Mesothelial cell of epicardium (in vitro differentiated cells): ENCODE measurements at regions not wholly inside any gene's neighbourhood (a gene's known extent, or its start where the extent isn't known, plus 50 kb on each side); places are given as distances from the start of the nearest gene placed in this dataset.

Source experiments
- DNase-seq, 2 experiments: peaks; one replicate each; pipeline ENCODE4 v3.0.0; 2021; ENCODE audit warnings: low spot score in 2 of 2; ENCODE audit not compliant: unreplicated experiment in 2 of 2
- H3K27ac Mint-ChIP-seq: 2 replicates; pipeline ENCODE4 v1.8.0; 2021; ENCODE audit warnings: mixed read lengths
- H3K27me3 Mint-ChIP-seq: 2 replicates; pipeline ENCODE4 v1.8.0; 2021; ENCODE audit warnings: low read depth, mixed read lengths
- H3K36me3 Mint-ChIP-seq: 2 replicates; pipeline ENCODE4 v1.8.0; 2021; ENCODE audit warnings: mixed read lengths
- H3K4me1 Mint-ChIP-seq: 2 replicates; pipeline ENCODE4 v1.8.0; 2021; ENCODE audit warnings: mixed read lengths
- H3K4me3 Mint-ChIP-seq: 2 replicates; pipeline ENCODE4 v1.8.0; 2021; ENCODE audit warnings: mild to moderate bottlenecking, moderate library complexity, mixed read lengths
- H3K9me3 Mint-ChIP-seq: 2 replicates; pipeline ENCODE4 v1.8.0; 2021; ENCODE audit warnings: mixed read lengths
- CTCF ChIP-seq: fragments of 200-600 bp; sonication (generic); IDR thresholded peaks from one replicate; pipeline ENCODE4 v1.5.0; 2021; ENCODE audit warnings: antibody characterized with exemption; ENCODE audit not compliant: unreplicated experiment

- Mint-ChIP-seq H3K27me3 (no peaks in the 10 kb centered on the region), H3K4me3 (no peak overlapping the region)
- peak; percentile 88 for TF ChIP-seq CTCF
These were observed 148.9 kb upstream of the GBE1 start for GRCh38 chr3:81910244-81910852.

DNA sequence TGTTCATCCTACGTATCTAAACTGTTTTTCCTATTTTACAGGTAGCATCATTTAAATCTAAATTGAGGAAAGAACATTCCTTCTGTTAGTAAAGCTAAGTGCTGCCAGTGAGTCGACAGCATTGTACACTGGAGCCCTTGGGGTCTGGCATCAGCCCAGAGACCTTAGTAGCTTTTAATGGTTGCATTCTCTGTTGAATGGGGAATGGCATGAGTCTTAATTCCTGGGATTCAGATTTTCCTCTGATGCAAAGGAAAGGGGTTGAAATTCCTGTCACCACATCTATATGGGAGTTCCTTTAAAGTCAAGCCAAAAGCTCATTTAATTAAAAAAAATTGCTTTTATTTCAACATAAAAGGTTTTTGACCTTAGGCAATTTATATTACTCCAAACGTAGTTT is 148.4 kb upstream of the GBE1 start:
- peak overlapping the region; percentile 41 for H3K27ac Mint-ChIP-seq
- no peak overlapping the region for H3K4me3 Mint-ChIP-seq
- H3K9me3 Mint-ChIP-seq: no peaks in the 10 kb centered on the region
- H3K36me3 Mint-ChIP-seq: no peaks in the 10 kb centered on the region
- no peaks in the 10 kb centered on the region for H3K27me3 Mint-ChIP-seq
- DNase-seq: no peak
- peaks cover 14% of the 10 kb centered on the region for H3K4me1 Mint-ChIP-seq
- no peak for TF ChIP-seq CTCF

More at GRCh38 chr3:81910244-81910852, 148.9 kb upstream of the GBE1 start:
- no peaks in the 10 kb centered on the region for H3K36me3 Mint-ChIP-seq
- peaks cover 18% of the 10 kb centered on the region for H3K4me1 Mint-ChIP-seq
- no peak overlapping the region for H3K27ac Mint-ChIP-seq
- no peaks in the 10 kb centered on the region for H3K9me3 Mint-ChIP-seq
- DNase-seq: no peak

GRCh38 chr3:81908561-81908960 is 147.1 kb upstream of the GBE1 start:
- TF ChIP-seq CTCF: no peak
- no peaks in the 10 kb centered on the region for H3K9me3 Mint-ChIP-seq
- no peak for DNase-seq
- H3K4me3 Mint-ChIP-seq: no peak overlapping the region
- no peaks in the 10 kb centered on the region for H3K27me3 Mint-ChIP-seq
- no peak overlapping the region for H3K27ac Mint-ChIP-seq
- peaks cover 5% of the 10 kb centered on the region for H3K4me1 Mint-ChIP-seq
- no peaks in the 10 kb centered on the region for H3K36me3 Mint-ChIP-seq

- H3K27ac Mint-ChIP-seq: no peak overlapping the region
- no peaks in the 10 kb centered on the region for H3K36me3 Mint-ChIP-seq
- no peaks in the 10 kb centered on the region for H3K4me1 Mint-ChIP-seq
- no peaks in the 10 kb centered on the region for H3K9me3 Mint-ChIP-seq
- no peak for DNase-seq
- H3K27me3 Mint-ChIP-seq: peaks cover 3% of the 10 kb centered on the region
- no peak overlapping the region for H3K4me3 Mint-ChIP-seq
- no peak for TF ChIP-seq CTCF
These were observed 136.9 kb upstream of the GBE1 start for GRCh38 chr3:81898336-81898735.

GRCh38 chr3:81894598-81894997 is 133.2 kb upstream of the GBE1 start:
- H3K9me3 Mint-ChIP-seq: no peaks in the 10 kb centered on the region
- H3K4me3 Mint-ChIP-seq: no peak overlapping the region
- H3K4me1 Mint-ChIP-seq: no peaks in the 10 kb centered on the region
- H3K36me3 Mint-ChIP-seq: no peaks in the 10 kb centered on the region
- TF ChIP-seq CTCF: no peak
- H3K27me3 Mint-ChIP-seq: peaks cover 3% of the 10 kb centered on the region
- no peak for DNase-seq
- H3K27ac Mint-ChIP-seq: no peak overlapping the region
